ENCODE measurements at regions not wholly inside any gene's neighbourhood (a gene's known extent, or its start where the extent isn't known, plus 50 kb on each side); places are given as distances from the start of the nearest gene placed in this dataset.

DNA sequence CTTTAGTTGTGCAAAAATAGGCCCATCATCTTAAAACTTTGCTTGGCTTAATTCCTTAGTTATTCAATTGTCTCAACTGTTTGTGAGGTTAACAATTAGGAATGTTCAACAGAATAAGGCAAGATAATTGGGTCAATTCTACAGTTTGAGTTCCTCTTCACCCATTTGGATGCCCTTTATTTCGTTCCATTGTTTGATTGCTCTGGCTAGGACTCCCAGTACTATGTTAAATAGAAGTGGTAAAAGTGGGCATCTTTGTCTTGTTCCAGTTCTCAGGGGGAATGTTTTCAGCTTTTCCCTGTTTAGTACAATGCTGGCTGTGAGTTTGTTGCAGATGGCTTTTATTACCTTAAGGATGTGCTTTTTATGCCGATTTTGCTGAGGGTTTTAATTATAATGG is 761.5 kb upstream of the GRIA3 start:
- dilution Hi-C loops (cut with MboI; ENCODE audit: extremely low pct_ligation_motif_present, low sequenced_read_pairs): no loop called here
- H3K9ac ChIP-seq (ENCODE audit: control insufficient read depth, extremely low read depth, insufficient read depth, low read length): no peak overlapping the region
- TF ChIP-seq, protein P1, sequence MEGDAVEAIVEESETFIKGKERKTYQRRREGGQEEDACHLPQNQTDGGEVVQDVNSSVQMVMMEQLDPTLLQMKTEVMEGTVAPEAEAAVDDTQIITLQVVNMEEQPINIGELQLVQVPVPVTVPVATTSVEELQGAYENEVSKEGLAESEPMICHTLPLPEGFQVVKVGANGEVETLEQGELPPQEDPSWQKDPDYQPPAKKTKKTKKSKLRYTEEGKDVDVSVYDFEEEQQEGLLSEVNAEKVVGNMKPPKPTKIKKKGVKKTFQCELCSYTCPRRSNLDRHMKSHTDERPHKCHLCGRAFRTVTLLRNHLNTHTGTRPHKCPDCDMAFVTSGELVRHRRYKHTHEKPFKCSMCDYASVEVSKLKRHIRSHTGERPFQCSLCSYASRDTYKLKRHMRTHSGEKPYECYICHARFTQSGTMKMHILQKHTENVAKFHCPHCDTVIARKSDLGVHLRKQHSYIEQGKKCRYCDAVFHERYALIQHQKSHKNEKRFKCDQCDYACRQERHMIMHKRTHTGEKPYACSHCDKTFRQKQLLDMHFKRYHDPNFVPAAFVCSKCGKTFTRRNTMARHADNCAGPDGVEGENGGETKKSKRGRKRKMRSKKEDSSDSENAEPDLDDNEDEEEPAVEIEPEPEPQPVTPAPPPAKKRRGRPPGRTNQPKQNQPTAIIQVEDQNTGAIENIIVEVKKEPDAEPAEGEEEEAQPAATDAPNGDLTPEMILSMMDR (optimal IDR thresholded peaks at IDR 0.05 in 1 of 3, IDR thresholded peaks at IDR 0.05 in 1 of 3, conservative IDR thresholded peaks at IDR 0.05 in 1 of 3; ENCODE audit: extremely low read depth in 1 of 3, insufficient read depth in 2 of 3, low read length in 3 of 3): no peak
- no peak for TF ChIP-seq EZH2 (IDR thresholded peaks at IDR 0.05; ENCODE audit: low read length)
- no peak overlapping the region for H3K27ac ChIP-seq (ENCODE audit: control insufficient read depth, insufficient read depth, low read length)
- no peak overlapping the region for H3K4me2 ChIP-seq (ENCODE audit: control insufficient read depth, extremely low read depth, insufficient read depth, low read depth, low read length)
- no peaks in the 10 kb centered on the region for H3K9me3 ChIP-seq (ENCODE audit: control insufficient read depth, low read depth, low read length)
- no peak overlapping the region for H2AFZ ChIP-seq (ENCODE audit: control insufficient read depth, low read length)
- no peaks in the 10 kb centered on the region for H3K9me1 ChIP-seq (ENCODE audit: control insufficient read depth, extremely low read depth, insufficient read depth, low read length)
- H3K4me3 ChIP-seq (ENCODE audit: control insufficient read depth in 2 of 3, extremely low read depth in 1 of 3, insufficient read depth in 2 of 3, low read depth in 1 of 3, low read length in 3 of 3): no peak overlapping the region
- H3K36me3 ChIP-seq (ENCODE audit: control insufficient read depth in 2 of 2, extremely low read depth in 1 of 2, insufficient read depth in 2 of 2, low read length in 2 of 2): no peaks in the 10 kb centered on the region
- H4K20me1 ChIP-seq (ENCODE audit: control insufficient read depth, extremely low read depth, insufficient read depth, low read length): no peaks in the 10 kb centered on the region
- no peaks in the 10 kb centered on the region for H3K27me3 ChIP-seq (ENCODE audit: control insufficient read depth, extremely low read depth, insufficient read depth, low read length)
- DNase-seq (ENCODE audit: low read depth, low spot score): no peak
- no peaks in the 10 kb centered on the region for H3K4me1 ChIP-seq (ENCODE audit: control insufficient read depth, extremely low read depth, insufficient read depth, low read length)
- H3K79me2 ChIP-seq (ENCODE audit: control insufficient read depth, insufficient read depth, low read length): no peaks in the 10 kb centered on the region
- FAIRE-seq: no peak

DNA sequence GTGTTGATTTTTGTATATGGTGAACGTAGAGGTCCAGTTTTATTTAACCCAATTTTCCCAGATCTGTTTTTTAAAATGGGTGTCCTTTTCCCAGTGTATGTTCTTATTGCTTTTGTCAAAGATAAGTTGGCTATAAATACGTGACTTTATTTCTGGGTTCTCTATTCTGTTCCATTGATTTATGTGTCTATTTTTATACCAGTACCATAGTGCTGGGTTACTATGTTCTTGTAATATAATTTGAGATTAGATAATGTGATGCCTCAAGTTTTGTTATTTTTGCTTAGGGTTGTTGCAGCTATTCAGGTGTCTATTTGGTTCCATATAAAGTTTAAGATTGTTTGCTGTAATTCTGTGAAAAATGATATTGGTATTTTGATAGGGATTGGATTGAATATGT is 749.1 kb upstream of the GRIA3 start:
- Histone ChIP-seq H3K27me3 (ENCODE audit: control insufficient read depth, extremely low read depth, insufficient read depth, low read length) (no peaks in the 10 kb centered on the region), H3K9me3 (ENCODE audit: control insufficient read depth, low read depth, low read length) (no peaks in the 10 kb centered on the region), H3K4me2 (ENCODE audit: control insufficient read depth, extremely low read depth, insufficient read depth, low read depth, low read length) (no peak overlapping the region), H3K4me3 (ENCODE audit: control insufficient read depth in 2 of 3, extremely low read depth in 1 of 3, insufficient read depth in 2 of 3, low read depth in 1 of 3, low read length in 3 of 3) (no peak overlapping the region), H3K79me2 (ENCODE audit: control insufficient read depth, insufficient read depth, low read length) (no peaks in the 10 kb centered on the region), H3K4me1 (ENCODE audit: control insufficient read depth, extremely low read depth, insufficient read depth, low read length) (no peaks in the 10 kb centered on the region), H2AFZ (ENCODE audit: control insufficient read depth, low read length) (no peak overlapping the region), H3K9ac (ENCODE audit: control insufficient read depth, extremely low read depth, insufficient read depth, low read length) (no peak overlapping the region), H3K9me1 (ENCODE audit: control insufficient read depth, extremely low read depth, insufficient read depth, low read length) (no peaks in the 10 kb centered on the region), H4K20me1 (ENCODE audit: control insufficient read depth, extremely low read depth, insufficient read depth, low read length) (no peaks in the 10 kb centered on the region), H3K36me3 (ENCODE audit: control insufficient read depth in 2 of 2, extremely low read depth in 1 of 2, insufficient read depth in 2 of 2, low read length in 2 of 2) (no peaks in the 10 kb centered on the region), H3K27ac (ENCODE audit: control insufficient read depth, insufficient read depth, low read length) (no peak overlapping the region)
- DNase-seq (ENCODE audit: low read depth, low spot score): no peak
- dilution Hi-C loops (cut with MboI; ENCODE audit: extremely low pct_ligation_motif_present, low sequenced_read_pairs): no loop called here
- TF ChIP-seq, protein P1 (optimal IDR thresholded peaks at IDR 0.05 in 1 of 3, IDR thresholded peaks at IDR 0.05 in 1 of 3, conservative IDR thresholded peaks at IDR 0.05 in 1 of 3; ENCODE audit: extremely low read depth in 1 of 3, insufficient read depth in 2 of 3, low read length in 3 of 3): no peak
- no peak for TF ChIP-seq EZH2 (IDR thresholded peaks at IDR 0.05; ENCODE audit: low read length)
- no peak for FAIRE-seq

All from keratinocyte (primary cell).